ENCODE measurements at regions not wholly inside any gene's neighbourhood (a gene's known extent, or its start where the extent isn't known, plus 50 kb on each side); places are given as distances from the start of the nearest gene placed in this dataset.

DNA sequence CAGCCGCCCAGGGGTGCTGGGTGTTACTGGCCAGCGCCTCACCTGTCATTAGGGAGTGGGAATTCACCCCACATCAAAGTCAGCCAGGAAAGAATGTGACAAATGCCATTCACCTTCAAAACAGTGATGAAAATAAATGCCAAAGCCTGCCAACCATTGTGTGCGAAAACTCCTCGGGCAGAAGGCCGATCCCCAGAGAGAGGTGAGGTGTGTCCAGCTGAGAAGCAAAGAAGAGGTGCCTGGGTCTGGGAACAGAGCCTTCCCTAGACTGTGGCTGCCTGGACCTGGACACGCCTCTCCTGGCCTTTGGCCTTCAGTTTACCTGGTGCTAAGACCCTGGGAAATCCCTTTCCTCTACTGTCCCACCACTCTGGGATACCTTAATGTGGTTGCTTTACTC is 142.7 kb downstream of the CYP26B1 start:
- Histone ChIP-seq H3K36me3 (ENCODE audit: control insufficient read depth in 2 of 4, insufficient read depth in 4 of 4, low read length in 3 of 4) (no peaks in the 10 kb centered on the region), H4K91ac (replicated peaks; ENCODE audit: insufficient read length, low read length) (no peak overlapping the region), H2AK5ac (ENCODE audit: low read depth, low read length) (no peak overlapping the region), H3K4me1 (replicated peaks in 1 of 4; ENCODE audit: control insufficient read depth in 3 of 4, insufficient read depth in 4 of 4, low read length in 3 of 4) (peaks cover 0 to 6% (median 1%) of the 10 kb centered on the region in 4 experiments; a peak in 4 of 7 replicates), H3K27ac (ENCODE audit: low read depth, low read length) (no peak overlapping the region), H3K79me2 (ENCODE audit: control insufficient read depth in 1 of 2, insufficient read depth in 2 of 2, low read length in 2 of 2) (no peaks in the 10 kb centered on the region), H2BK120ac (replicated peaks; ENCODE audit: low read depth, low read length) (no peak overlapping the region), H4K5ac (ENCODE audit: insufficient read length, low read depth, low read length) (no peak overlapping the region), H3K14ac (ENCODE audit: insufficient read length) (no peak overlapping the region), H3K56ac (replicated peaks; ENCODE audit: insufficient read length, low read depth, low read length) (no peak overlapping the region), H2BK20ac (ENCODE audit: low read length) (no peak overlapping the region), H3K23me2 (ENCODE audit: low read depth, low read length) (no peaks in the 10 kb centered on the region), H3K9ac (replicated peaks in 1 of 4; ENCODE audit: extremely low read depth in 1 of 4, low read depth in 3 of 4, low read length in 3 of 4) (no peak overlapping the region), H3K4me3 (ENCODE audit: extremely low read depth in 1 of 4, insufficient read depth in 2 of 4, low read depth in 3 of 4, low read length in 4 of 4) (no peak overlapping the region), H2BK5ac (ENCODE audit: low read depth, low read length) (no peak overlapping the region), H3K23ac (ENCODE audit: insufficient read length) (no peak overlapping the region), H4K20me1 (replicated peaks in 1 of 2; ENCODE audit: control insufficient read depth in 1 of 2, insufficient read depth in 2 of 2, low read length in 2 of 2) (no peaks in the 10 kb centered on the region), H2AFZ (ENCODE audit: low read length) (no peak overlapping the region), H2BK12ac (ENCODE audit: low read depth, low read length) (no peak overlapping the region), H3K27me3 (replicated peaks in 1 of 4; ENCODE audit: control insufficient read depth in 3 of 4, extremely low read depth in 1 of 4, insufficient read depth in 3 of 4, low read length in 3 of 4) (no peaks in the 10 kb centered on the region; a peak in 1 of 7 replicates), H3K79me1 (ENCODE audit: low read depth, low read length) (no peaks in the 10 kb centered on the region), H4K8ac (ENCODE audit: extremely low read depth, insufficient read depth, low read length) (no peak overlapping the region), H3K4me2 (ENCODE audit: insufficient read depth in 1 of 2, low read depth in 2 of 2, low read length in 2 of 2) (no peak overlapping the region), H3K18ac (ENCODE audit: extremely low read depth, low read length) (no peak overlapping the region), H3K4ac (replicated peaks; ENCODE audit: insufficient read length, low read depth, low read length) (no peak overlapping the region), H3K9me3 (ENCODE audit: insufficient read depth in 2 of 2, low read depth in 1 of 2, low read length in 1 of 2) (no peaks in the 10 kb centered on the region), H2BK15ac (ENCODE audit: low read length) (no peak overlapping the region)
- ChIA-PET POLR2A (ENCODE audit: partially characterized antibody) (no interaction called here), CTCF (ENCODE audit: partially characterized antibody) (interaction anchor here (1.0 to 1.5 kb wide), 3 partner anchors 10 to 81 kb away, joined by 4 to 5 read pairs (median 4); no protein-coding TSS in a partner anchor)
- no peak for FAIRE-seq
- no peak for DNase-seq (ENCODE audit: low read depth in 1 of 2, low spot score in 2 of 2)
- whole genome bisulfite sequencing, 2 experiments (ENCODE audit: extremely low coverage in 1 of 2, insufficient coverage in 1 of 2, insufficient read length in 1 of 2, insufficient replicate concordance in 2 of 2, low coverage in 1 of 2, low lambda C conversion rate in 2 of 2, missing lambda C conversion rate in 1 of 2): 85% methylated on average over 6 of the region's 6 CpGs; no CpG with 5 or more reads in 1 of the 2 experiments
- no peak for TF ChIP-seq SRF (IDR thresholded peaks at IDR 0.05; ENCODE audit: low read depth, low read length)
- TF ChIP-seq, protein P1, sequence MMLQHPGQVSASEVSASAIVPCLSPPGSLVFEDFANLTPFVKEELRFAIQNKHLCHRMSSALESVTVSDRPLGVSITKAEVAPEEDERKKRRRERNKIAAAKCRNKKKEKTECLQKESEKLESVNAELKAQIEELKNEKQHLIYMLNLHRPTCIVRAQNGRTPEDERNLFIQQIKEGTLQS (IDR thresholded peaks at IDR 0.05; ENCODE audit: insufficient read depth, low read depth, low read length): no peak
- no peak for TF ChIP-seq SIX5 (IDR thresholded peaks at IDR 0.05; ENCODE audit: low read depth, low read length)
- TF ChIP-seq, protein P2, sequence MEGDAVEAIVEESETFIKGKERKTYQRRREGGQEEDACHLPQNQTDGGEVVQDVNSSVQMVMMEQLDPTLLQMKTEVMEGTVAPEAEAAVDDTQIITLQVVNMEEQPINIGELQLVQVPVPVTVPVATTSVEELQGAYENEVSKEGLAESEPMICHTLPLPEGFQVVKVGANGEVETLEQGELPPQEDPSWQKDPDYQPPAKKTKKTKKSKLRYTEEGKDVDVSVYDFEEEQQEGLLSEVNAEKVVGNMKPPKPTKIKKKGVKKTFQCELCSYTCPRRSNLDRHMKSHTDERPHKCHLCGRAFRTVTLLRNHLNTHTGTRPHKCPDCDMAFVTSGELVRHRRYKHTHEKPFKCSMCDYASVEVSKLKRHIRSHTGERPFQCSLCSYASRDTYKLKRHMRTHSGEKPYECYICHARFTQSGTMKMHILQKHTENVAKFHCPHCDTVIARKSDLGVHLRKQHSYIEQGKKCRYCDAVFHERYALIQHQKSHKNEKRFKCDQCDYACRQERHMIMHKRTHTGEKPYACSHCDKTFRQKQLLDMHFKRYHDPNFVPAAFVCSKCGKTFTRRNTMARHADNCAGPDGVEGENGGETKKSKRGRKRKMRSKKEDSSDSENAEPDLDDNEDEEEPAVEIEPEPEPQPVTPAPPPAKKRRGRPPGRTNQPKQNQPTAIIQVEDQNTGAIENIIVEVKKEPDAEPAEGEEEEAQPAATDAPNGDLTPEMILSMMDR (IDR thresholded peaks at IDR 0.05; ENCODE audit: control extremely low read depth in 1 of 3, insufficient read depth in 1 of 3, low read depth in 1 of 3, low read length in 3 of 3): no peak
